Muscle of leg (tissue), 3 donors: ENCODE measurements at regions not wholly inside any gene's neighbourhood (a gene's known extent, or its start where the extent isn't known, plus 50 kb on each side); places are given as distances from the start of the nearest gene placed in this dataset.

Experiments
- DNase-seq: peaks from one replicate; pipeline ENCODE4 v3.0.0; 2013
- H3K27ac ChIP-seq: one replicate; pipeline ENCODE4 v1.5.1; 2013; ENCODE audit warnings: mild to moderate bottlenecking, low read length, control low read depth
- H3K27me3 ChIP-seq: one replicate; pipeline ENCODE4 v1.6.1; 2013; ENCODE audit warnings: low read length; ENCODE audit not compliant: control insufficient read depth, insufficient read depth
- H3K36me3 ChIP-seq: one replicate; pipeline ENCODE4 v1.6.1; 2013; ENCODE audit warnings: low read length; ENCODE audit not compliant: control insufficient read depth, insufficient read depth
- H3K4me1 ChIP-seq: one replicate; pipeline ENCODE4 v1.6.1; 2013; ENCODE audit warnings: low read length; ENCODE audit not compliant: control insufficient read depth, insufficient read depth
- H3K4me3 ChIP-seq: one replicate; pipeline ENCODE4 v1.5.1; 2013; ENCODE audit warnings: low read length, control low read depth
- H3K9me3 ChIP-seq: replicated peaks from 2 replicates; pipeline ENCODE4 v1.6.1; 2013; ENCODE audit warnings: low read depth, low read length; ENCODE audit not compliant: control insufficient read depth
- WGBS: methylation state at CpG from one replicate; pipeline ENCODE4 v1.1.5; 2013; ENCODE audit warnings: missing lambda C conversion rate; ENCODE audit not compliant: insufficient coverage; 5-methylcytosine and 5-hydroxymethylcytosine counted together

DNA sequence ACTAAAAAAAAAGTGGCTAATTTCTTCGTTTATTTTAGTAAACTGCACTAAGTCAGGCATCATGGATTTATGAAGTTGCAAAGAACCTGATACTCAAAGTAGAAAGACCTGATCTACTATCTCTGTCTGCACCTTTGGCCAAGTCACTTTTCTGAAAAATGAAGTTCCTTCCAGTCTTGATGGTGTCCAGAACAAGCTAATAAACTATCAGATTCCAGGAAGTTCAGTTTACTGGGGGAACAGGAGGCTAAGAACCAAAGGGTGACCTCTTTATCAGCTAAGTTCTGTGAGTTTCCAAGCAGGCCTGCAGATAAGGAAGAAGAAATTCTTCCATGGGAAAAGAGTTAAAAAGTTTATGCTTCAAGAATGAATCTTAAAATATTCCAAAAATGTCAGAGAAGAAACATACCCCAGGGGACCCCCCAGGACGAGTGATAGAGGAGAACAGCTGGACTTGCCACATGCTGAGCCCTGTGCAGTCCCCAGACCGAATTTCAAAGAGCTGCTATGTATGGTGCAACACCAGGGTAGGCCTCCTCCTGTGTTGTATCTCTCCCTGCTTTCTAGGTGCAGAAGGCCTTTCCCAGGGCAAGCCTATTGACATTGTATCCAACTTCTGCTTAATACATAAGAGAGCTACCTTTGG lies 72.8 kb upstream of the FGGY start:
- DNase-seq = no peak
- no peaks in the 10 kb centered on the region for H3K27me3 ChIP-seq
- no peaks in the 10 kb centered on the region for H3K9me3 ChIP-seq
- WGBS = 52% methylated on average over 3 of the region's 3 CpGs
- no peak overlapping the region for H3K27ac ChIP-seq
- H3K4me3 ChIP-seq = no peak overlapping the region
- H3K4me1 ChIP-seq = peaks cover 14% of the 10 kb centered on the region
- H3K36me3 ChIP-seq = no peaks in the 10 kb centered on the region

DNA sequence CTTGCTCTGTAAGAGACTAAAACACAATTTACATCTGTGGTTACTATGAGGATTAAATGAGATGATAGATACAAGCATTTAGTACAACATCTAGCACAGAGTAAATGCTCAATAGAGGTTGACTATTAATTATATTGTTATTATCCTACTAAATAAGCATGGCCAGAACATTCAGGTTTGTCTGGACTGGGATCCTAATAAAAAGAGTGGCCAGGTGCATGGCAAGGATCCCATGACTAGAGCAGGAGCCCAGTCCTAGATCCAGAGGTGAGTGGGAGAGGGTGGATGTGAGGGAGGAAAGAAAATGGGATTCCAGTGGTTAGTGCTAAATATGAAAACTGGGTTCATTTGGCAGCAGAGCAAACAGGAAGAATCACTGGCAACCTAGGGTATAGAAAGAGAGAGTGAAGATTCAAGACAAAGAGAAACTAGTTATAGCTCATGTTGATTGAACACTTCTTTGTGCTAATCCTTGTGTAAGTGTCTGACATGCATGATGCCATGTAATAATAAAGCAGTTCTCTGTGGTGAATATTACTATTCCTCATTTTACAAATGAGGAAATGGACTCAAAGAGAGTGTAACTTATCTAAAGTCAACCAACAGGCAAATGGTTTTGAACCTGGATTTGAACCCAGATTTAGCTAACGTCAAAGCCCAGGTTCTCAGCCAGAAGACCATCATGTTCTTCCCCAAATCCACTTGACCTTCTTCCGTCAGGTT lies 71.1 kb upstream of the FGGY start:
- WGBS = 71% methylated on average over 2 of the region's 2 CpGs
- no peak for DNase-seq

DNA sequence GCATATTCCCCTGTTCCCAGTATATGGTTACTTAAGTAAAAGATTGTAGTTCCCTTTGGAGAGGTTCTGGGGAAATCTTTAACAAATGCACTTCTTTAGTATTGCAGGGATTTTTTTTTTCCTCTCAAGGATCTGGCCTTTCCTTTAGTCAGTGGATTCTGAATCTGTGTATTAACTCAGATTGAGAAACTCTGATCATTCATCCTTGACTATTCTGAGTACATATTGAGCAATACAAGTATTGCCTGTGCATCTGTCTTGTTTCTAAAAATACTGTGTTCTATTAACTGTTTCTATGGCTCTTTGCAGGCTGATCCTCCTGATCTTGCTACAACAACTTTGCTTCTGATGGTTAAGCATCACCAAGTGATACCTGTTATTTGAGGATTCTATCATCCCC lies 67.8 kb upstream of the FGGY start:
- Histone ChIP-seq H3K36me3 (no peaks in the 10 kb centered on the region), H3K27ac (no peak overlapping the region), H3K9me3 (no peaks in the 10 kb centered on the region), H3K4me3 (no peak overlapping the region), H3K4me1 (peaks cover 3% of the 10 kb centered on the region), H3K27me3 (no peaks in the 10 kb centered on the region)
- no peak for DNase-seq

More for the DNA sequence above, 71.1 kb upstream of the FGGY start:
- Histone ChIP-seq H3K36me3 (no peaks in the 10 kb centered on the region), H3K9me3 (no peaks in the 10 kb centered on the region), H3K27me3 (no peaks in the 10 kb centered on the region), H3K4me1 (peaks cover 9% of the 10 kb centered on the region), H3K27ac (no peak overlapping the region), H3K4me3 (no peak overlapping the region)

DNA sequence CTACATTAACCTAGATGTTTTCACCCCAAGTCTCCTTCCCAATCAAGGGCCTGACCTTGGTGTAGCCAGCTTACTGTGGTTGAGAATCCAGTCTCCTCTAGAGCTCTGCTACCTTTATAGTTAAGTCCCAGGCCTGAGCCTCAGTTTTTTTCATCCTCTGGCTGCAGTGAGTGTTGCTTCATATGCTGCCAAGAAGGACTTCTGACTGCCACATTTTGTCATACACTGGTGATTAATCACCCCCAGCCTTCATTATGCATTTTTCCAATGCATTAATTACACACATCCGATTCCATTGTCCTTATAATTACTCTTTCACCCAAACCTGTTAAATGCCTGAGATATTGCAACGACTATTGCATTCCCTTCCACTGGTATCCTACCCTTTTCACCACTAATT lies 66.3 kb upstream of the FGGY start:
- no peaks in the 10 kb centered on the region for H3K36me3 ChIP-seq
- H3K4me1 ChIP-seq = no peaks in the 10 kb centered on the region
- no peak for DNase-seq
- no peak overlapping the region for H3K27ac ChIP-seq
- H3K9me3 ChIP-seq = no peaks in the 10 kb centered on the region
- H3K27me3 ChIP-seq = no peaks in the 10 kb centered on the region
- no peak overlapping the region for H3K4me3 ChIP-seq
- 92% methylated on average over 2 of the region's 2 CpGs for WGBS

DNA sequence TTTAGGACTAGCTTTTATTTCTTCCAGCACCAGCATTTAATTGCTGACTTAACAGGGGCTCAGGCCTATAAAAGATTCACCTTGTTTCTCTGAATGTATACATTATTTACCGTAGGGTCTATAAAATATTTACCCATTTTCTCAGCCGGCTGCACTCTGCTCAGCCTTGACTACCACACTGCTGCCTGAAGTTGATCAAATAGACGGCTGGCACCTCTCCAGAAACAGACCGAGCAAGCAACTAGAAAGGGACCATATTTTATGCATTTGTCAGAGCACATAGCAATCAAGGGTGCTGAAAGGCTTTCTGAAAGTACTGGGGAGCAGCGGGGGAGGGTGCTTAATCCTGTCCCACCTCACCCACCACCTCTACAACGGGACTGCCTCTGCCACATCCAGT lies 64.7 kb upstream of the FGGY start:
- Histone ChIP-seq H3K9me3 (no peaks in the 10 kb centered on the region), H3K36me3 (no peaks in the 10 kb centered on the region), H3K4me1 (no peaks in the 10 kb centered on the region), H3K27ac (no peak overlapping the region), H3K27me3 (no peaks in the 10 kb centered on the region), H3K4me3 (no peak overlapping the region)
- DNase-seq = no peak
- 75% methylated on average over 2 of the region's 6 CpGs for WGBS

DNA sequence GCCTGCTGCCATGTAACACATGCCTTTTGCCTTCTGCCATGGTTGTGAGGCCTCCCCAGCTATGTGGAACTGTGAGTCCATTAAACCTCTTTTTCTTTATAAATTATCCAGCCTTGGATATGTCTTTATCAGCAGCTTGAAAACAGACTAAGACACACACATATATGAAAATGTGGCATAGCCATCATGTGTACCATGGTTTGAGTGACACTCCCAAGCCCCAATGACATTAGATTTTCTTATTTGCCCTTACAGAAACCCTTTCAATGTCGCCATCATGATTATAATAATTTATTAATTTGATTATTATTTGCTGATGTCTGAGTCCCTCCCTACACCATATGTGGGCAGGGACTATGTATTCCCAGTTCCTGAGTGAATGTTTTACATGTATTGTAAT lies 63.5 kb upstream of the FGGY start:
- no peak for DNase-seq
- H3K27ac ChIP-seq = no peak overlapping the region
- no peaks in the 10 kb centered on the region for H3K27me3 ChIP-seq
- WGBS = no CpG with 5 or more reads among the region's 1 CpG
- H3K4me3 ChIP-seq = no peak overlapping the region
- H3K9me3 ChIP-seq = no peaks in the 10 kb centered on the region
- H3K36me3 ChIP-seq = no peaks in the 10 kb centered on the region
- no peaks in the 10 kb centered on the region for H3K4me1 ChIP-seq

DNA sequence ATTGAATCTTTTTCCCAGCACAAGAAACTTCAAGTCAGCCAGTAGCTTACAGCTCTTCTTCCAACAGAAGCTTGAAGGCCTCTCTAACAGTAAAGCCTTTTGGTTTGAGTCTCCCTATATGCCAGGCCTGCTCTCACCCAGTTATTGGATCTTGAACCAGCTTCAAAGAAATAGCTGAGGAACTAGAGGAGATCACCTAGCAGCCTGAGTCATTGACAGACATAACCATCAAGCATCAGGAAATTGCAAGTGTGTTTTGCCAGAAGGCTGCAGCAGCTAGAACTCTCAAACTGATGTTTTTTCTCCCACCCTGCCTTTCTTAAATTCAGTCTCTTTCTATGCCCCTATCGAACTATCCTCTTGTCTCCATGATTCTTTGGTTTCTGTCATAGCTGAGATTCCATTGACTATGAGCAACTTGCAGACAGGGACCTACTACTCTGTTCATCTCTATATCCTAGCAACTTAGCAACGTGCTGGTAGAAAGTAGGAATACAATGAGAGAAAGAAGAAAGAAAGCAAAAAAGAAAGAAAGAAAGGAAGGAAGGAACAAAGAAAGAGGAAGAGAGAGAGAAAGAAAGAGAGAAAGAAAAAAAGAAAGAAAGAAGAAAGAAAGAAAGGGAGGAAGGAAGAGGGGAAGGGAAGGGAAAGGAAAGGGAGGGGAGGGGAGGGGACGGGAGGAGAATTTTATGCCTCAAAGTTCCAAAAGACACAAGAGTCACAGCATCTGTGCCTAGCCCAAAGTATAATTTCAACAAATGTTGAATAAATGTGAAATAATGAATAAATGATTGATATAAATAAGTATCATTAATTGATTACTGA lies 60.0 kb upstream of the FGGY start:
- Histone ChIP-seq H3K36me3 (no peaks in the 10 kb centered on the region), H3K4me1 (no peaks in the 10 kb centered on the region), H3K27me3 (no peaks in the 10 kb centered on the region), H3K4me3 (no peak overlapping the region), H3K9me3 (no peaks in the 10 kb centered on the region), H3K27ac (no peak overlapping the region)
- no CpG with 5 or more reads among the region's 3 CpGs for WGBS
- DNase-seq = no peak

DNA sequence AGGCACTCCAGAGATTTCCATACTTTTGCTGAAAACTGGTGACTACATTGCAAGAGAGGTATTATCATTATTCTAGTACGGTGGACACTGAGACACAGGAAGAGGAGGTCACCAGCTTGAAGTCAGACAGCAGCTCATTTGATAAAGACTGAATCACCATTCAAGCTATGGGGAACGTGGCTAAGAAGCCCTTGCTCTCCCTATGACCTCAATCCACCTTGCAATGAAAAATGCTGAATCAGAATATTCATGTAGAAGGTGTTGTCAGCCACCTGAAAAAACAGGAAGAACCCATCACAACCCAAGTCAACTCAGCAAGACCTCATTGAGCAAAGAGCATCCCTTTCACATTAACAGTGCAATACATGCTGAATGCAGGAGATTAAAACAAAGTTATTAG lies 59.0 kb upstream of the FGGY start:
- WGBS = no CpG with 5 or more reads among the region's 2 CpGs
- Histone ChIP-seq H3K9me3 (no peaks in the 10 kb centered on the region), H3K36me3 (no peaks in the 10 kb centered on the region), H3K27me3 (no peaks in the 10 kb centered on the region), H3K27ac (no peak overlapping the region), H3K4me1 (no peaks in the 10 kb centered on the region), H3K4me3 (no peak overlapping the region)
- no peak for DNase-seq

DNA sequence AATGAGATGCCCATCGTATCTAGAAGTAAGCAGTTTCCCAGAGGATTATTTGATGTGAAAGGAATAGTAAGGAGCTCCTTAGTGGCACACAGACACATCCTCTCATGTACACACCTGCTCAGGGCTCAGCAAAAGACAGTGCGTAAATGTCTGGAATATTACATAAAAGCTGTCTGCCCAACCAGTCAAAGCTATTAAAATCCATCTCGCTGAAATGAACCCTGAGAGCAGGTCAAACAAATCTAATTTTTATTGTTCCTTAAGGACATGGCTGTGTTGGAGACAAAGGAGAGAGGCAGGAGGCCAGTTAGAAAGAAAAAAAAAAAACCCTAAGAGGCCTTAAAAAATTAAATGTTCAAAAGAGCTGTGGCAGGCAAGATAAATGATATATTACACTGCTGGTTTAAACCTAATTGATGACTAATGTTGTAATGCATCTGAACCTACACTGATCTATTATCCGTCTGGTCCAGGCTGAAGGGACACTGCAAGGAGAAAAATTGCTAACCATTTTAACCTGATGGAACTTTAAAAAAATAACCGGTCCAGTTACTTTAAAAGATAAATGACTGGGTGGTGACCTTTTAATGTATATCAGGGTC lies 58.5 kb upstream of the FGGY start:
- Histone ChIP-seq H3K27ac (no peak overlapping the region), H3K27me3 (no peaks in the 10 kb centered on the region), H3K4me3 (no peak overlapping the region), H3K4me1 (peaks cover 2% of the 10 kb centered on the region), H3K36me3 (no peaks in the 10 kb centered on the region), H3K9me3 (no peaks in the 10 kb centered on the region)
- WGBS = no CpG with 5 or more reads among the region's 5 CpGs
- DNase-seq = no peak

DNA sequence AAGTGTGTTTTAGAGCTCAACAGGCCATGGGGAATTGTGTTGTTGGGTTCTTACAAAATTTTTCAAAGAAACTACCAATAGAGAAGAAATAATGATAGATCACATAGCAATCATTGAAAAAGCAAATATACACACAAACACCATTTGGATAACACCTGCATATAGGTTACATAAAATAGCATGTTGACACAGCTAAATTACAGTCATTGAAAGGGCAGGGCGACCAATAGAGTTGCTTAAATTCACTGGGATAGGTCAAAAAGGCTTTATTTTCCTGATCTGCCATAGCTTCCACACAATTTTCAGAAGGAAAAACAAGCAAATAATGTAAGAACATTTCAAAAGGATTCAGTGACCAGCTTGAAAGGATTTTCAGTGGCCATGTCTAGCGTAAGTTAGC lies 57.9 kb upstream of the FGGY start:
- H3K27ac ChIP-seq = no peak overlapping the region
- no peak for DNase-seq
- no peak overlapping the region for H3K4me3 ChIP-seq
- no peaks in the 10 kb centered on the region for H3K9me3 ChIP-seq
- H3K36me3 ChIP-seq = no peaks in the 10 kb centered on the region
- H3K4me1 ChIP-seq = peaks cover 2% of the 10 kb centered on the region
- WGBS = no CpG with 5 or more reads among the region's 2 CpGs
- H3K27me3 ChIP-seq = no peaks in the 10 kb centered on the region
